GM12872 (cell line): ENCODE measurements at regions not wholly inside any gene's neighbourhood (a gene's known extent, or its start where the extent isn't known, plus 50 kb on each side); places are given as distances from the start of the nearest gene placed in this dataset.

Experiments
- TF ChIP-seq, protein P1 (sequence below): IDR thresholded peaks from 3 replicates; pipeline ENCODE4 v1.5.1; 2011; ENCODE audit warnings: low read depth, mild to moderate bottlenecking, low read length, moderate library complexity; ENCODE audit not compliant: insufficient read depth

DNA sequence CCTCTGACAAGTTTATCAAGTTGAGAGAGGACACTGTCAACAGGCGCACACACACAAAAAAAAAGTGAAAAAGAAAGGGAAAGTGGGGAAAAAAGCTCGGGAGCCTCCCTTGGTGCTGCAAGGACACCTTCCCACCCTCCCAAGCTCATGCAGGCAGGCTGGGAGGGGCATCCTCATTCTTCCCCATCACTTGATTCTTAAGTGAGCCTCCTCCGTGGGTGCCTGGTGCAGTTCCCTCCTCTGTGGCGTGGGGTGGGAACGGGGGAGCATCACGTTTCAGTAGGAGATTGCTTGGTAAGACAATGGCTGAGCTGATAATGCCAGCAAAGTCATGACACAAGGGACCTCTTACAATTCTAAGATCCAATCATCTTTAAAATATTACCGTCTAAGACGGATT is 108.8 kb downstream of the NXPE2 start:
- TF ChIP-seq, protein P1, sequence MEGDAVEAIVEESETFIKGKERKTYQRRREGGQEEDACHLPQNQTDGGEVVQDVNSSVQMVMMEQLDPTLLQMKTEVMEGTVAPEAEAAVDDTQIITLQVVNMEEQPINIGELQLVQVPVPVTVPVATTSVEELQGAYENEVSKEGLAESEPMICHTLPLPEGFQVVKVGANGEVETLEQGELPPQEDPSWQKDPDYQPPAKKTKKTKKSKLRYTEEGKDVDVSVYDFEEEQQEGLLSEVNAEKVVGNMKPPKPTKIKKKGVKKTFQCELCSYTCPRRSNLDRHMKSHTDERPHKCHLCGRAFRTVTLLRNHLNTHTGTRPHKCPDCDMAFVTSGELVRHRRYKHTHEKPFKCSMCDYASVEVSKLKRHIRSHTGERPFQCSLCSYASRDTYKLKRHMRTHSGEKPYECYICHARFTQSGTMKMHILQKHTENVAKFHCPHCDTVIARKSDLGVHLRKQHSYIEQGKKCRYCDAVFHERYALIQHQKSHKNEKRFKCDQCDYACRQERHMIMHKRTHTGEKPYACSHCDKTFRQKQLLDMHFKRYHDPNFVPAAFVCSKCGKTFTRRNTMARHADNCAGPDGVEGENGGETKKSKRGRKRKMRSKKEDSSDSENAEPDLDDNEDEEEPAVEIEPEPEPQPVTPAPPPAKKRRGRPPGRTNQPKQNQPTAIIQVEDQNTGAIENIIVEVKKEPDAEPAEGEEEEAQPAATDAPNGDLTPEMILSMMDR = no peak

DNA sequence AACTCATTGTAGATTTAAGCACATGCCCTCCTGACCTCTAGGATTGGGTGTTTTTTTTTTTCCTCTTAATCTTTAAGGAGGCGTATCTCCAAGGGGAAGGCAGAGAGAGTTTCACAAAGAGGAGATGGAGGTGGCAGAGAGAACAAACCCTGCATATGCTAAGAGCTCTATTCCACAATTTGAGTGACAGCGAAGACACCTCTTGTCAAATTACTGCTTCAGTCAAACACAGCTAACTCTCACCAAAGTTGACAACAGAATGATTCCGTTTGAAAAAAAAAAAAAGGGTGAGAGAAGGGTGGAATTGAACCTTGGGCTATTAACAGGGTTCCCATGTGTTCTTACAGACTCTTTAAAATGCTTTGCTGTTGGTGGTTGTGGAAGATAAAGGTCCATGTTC is 112.6 kb downstream of the NXPE2 start:
- TF ChIP-seq, protein P1 = no peak

DNA sequence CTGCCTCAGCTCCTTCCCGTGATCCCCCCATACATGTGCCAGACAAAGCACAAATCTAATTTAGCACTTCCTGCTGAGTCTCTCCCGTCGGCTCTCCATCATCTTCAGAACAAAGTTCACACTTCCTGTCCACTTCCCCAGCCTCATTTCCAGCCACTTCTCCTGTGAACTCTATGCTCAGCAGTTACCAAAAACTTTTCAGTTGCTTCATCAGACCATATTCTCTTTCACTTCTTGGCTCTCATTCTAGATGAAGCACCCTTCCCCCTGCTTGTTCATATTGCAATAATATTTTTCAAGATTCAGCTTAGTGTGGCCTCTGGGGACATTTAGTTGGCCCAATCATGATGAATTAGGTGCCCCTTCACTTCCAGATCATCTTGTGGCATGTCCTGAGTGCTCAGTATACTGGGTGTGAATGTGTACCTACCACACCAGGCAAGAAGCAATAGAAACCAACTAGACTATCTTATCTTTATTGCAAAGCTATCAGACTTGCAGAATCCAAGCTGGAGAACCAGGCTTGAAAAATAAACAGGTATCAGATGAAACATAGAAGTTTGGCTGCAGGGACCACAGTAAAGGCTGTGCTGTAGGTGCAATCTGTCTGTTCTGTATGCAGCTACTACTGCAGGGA is 115.8 kb downstream of the NXPE2 start:
- TF ChIP-seq, protein P1 = no peak

DNA sequence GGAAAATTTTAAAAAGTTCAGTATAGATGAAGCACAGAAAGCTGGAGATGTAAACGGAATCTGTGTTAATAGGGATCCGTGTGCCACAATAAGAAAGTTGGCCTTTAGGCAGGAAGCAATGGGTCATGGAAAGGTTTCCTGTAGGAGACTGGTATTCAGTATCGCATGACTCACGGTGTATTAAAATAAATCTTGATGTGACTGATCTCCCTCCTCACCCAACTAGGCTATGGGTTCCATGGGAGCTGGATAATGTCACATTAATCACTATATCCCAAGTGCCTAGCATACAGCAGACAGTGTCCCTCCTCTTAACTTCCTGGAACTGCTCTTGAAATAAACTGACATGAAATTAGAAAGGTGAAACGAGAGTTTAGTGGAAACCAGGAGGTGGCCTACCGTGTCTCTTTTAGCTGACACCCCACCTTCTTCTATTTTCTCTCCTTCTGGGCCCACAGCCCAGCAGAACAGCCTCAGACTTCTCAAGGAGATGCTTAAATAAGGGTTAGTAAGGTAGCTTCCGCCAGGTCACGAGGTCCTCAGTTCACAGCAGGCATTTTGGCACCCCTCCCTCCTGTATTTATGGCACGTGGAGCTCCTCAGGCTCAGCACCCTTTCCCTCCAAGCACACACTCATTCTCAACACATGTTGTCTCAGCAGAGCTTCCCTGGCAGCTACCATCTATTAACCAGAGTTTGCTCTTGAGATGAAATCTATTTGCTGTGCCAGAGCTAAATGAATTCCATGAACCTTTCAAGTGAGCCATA is 118.8 kb downstream of the NXPE2 start:
- TF ChIP-seq, protein P1 = no peak

DNA sequence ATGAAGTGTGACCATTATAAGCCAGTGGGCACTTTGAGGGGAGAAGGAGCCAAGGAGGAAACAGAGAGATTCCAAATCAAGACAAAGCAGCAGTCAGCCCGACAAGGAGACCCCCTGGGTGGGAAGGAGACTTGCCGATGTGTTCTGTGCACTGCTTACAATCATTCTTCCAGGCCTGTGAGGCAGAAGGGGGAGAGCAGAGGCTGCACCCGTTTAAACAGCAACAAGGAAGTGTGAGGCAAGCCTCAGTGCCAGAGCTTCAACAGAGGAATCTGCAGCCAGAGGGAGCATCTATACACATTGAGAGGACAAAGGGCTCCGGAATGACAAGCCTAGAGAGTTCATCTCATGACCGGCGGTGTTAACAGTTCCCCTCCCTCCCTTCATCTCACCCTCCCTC is 121.1 kb downstream of the NXPE2 start:
- TF ChIP-seq, protein P1 = no peak

DNA sequence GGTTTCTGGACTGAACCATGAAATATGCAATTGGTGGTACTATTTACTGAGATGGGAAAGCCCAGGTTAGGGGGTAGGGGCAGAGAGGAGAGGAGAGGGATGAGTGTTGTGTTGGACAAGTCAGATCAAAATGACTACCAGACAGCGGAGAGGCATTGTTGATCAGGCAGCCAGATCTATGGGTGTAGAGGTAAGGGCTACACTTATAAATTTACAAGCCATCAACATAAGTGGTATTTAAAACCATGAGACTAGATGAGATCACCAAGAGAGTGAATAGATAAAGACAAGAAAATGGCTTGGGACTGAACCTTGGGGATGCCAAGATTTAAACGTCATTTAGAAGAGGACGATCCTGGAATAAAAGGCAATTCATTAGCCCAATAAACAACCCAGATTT is 123.4 kb downstream of the NXPE2 start:
- TF ChIP-seq, protein P1 = no peak

DNA sequence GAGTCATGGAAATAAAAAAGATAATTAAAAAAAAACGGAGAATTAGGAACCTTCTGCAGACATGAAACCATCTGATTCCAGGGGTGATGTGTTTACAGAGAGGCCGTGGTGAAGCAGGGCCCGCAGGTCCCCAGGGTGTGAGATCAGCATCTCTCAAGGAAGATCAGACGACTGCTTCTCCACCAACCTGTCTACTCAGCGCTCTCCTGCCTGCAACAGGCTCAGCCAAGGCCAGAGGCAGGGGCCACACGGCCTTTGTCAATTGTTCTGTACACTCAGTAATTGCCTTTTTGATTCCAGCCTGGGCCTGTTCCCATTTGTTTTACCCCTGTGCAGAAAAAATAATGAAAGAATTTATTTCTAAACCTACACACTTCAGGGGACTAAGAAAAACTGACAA is 124.6 kb downstream of the NXPE2 start:
- TF ChIP-seq, protein P1 = no peak
